GM21423 (cell line): ENCODE measurements at regions not wholly inside any gene's neighbourhood (a gene's known extent, or its start where the extent isn't known, plus 50 kb on each side); places are given as distances from the start of the nearest gene placed in this dataset.
"Not testable (repeated sequence)": the region's sequence is repeated elsewhere in the genome, so short reads cannot be mapped to it uniquely, and the experiment has no call there.

ENCODE experiments used
- ATAC-seq: cut with Tn5 transposase; IDR thresholded peaks from one replicate; pipeline ENCODE4 v1.9.1; 2021; ENCODE audit warnings: mild to moderate bottlenecking, moderate library complexity; ENCODE audit not compliant: unreplicated experiment

DNA sequence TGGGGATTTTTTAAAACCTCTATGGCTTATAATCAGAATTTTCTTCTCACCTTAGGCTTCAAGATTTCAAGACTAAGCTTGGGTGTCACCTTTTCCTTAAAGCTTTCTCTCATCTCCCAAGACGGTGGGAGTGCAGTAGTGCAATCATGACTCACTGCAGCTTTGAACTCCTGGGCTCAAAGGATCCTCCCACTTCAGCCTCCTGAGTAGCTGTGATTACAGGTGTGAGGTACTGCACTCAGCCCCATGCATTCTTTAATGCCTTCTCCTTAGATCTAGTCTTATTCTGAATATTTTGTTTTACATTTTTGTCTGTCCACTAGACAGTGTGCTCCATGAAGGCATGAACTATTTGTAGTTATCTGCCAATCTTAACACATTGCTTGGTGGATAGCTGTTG, 55.7 kb upstream of the FAT3 start:
- ATAC-seq: no peak

DNA sequence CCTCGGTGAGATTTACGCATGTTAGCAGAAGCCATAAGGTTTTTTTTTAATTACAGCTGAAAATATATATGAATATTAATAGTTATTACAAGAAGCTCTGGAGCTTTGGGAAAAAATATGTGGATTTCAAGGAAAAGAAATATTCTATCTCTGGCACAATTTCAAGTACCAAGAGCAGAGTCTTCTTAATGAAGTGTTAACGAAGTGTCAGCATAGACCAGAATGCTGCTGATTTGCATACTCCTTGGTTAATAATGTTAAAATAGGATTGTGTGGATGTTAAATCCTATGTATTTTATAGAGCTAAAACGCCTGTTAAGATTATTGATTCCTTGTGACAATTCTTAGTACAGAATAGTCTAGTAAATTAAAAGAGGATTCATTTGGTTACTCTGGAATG, 57.0 kb upstream of the FAT3 start:
- ATAC-seq: no peak

DNA sequence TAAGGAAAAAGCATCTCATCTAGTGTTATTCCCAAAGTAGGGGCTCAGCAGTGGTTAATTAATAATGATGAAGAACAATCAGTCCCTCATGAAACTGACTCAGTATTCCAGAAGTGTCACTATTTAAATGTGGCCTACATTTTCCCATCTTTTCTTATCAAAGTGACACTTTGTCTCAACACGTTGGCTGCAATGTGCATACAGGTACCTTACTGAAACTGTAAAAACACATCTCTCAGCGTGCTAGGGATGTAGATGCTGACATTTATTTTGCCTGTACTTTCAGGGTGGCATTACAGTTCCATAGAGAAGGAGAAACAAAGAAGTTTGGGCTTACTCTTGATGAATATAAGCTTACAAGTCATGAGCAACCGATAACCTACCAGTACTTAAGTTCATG, 58.3 kb upstream of the FAT3 start:
- no peak for ATAC-seq

DNA sequence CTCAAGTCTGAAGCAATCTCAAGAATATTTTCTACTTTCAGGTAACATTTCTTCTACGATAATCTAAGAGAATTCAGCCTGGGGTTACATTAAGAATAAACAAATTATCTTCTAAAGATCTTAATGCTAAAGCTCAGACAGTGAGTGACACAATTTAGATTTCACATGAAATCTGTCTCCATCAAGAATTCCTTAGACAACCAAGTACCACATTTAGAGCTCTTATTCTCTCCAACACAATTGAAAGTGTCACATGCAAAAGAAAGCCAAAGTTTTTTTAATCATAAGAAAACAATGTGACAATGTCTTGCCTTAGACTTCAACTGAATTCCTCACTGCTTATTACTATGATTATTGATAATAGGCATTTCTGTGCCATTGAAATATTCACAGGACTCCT, 60.7 kb upstream of the FAT3 start:
- ATAC-seq: no peak

DNA sequence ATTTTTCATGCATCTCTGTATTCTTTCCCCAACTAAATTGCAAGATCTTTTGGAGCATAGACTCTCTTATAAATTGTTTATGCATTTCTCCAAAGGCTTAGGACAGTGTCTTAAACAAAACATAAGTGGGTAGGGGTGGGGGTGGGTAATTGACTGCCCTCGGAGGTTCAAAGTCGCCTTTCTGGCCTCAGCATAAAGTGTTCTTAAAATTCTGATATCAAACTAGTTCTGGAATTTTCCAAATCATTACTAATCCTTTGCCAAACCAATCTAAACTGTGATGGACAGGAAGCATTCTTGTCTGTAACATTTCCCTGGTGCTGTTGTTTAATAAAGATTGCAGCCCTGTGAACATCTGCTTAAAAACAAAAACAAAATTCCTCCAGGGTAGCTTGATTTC, 61.8 kb upstream of the FAT3 start:
- no peak for ATAC-seq

DNA sequence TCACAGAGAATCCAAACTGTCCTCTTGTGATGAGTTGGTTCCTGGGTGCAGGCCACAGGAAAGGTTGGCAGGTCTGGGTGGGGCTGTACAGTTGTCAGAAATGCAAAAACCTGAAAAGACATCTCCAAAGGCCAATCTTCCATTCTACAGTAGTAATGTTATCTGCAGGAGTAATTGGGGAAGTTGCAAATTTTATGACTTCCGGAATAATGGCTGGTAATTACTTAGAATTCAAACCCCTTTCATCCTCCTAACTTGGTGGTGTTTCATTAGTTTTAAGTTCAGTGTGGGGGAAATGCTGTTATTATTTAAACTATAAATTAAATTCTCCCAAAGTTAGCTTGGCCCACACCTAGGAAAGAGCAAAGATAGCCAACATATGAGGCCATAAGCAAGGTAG, 64.7 kb upstream of the FAT3 start:
- ATAC-seq: no peak

DNA sequence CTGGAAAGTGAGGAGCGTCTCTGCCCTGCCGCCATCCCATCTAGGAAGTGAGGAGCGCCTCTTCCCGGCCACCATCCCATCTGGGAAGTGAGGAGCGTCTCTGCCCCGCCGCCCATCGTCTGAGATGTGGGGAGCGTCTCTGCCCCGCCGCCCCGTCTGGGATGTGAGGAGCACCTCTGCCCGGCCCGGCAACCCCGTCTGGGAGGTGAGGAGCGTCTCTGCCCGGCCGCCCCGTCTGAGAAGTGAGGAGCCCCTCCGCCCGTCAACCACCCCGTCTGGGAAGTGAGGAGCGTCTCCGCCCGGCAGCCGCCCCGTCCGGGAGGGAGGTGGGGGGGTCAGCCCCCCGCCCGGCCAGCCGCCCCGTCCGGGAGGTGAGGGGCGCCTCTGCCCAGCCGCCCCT, 67.2 kb upstream of the FAT3 start:
- not testable (repeated sequence) for ATAC-seq

DNA sequence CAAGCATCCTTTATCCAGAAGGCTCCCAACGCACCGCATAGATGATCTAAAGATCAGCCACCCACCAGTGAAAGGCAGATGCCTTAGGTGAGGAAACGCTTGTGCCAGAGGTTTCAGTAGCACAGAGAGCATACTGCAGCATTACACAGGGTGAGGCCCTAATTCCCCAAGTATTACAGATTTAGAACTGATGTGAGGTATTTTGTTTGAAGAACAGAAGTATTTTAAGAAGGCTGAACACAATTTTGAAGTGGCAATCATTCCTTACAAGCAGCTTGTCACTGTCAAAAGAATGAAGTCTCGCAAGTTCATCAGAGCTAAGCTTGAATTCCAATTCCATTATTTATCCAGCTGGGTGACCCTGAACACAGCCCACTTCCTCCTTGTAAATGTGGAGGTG, 70.0 kb upstream of the FAT3 start:
- ATAC-seq: no peak

DNA sequence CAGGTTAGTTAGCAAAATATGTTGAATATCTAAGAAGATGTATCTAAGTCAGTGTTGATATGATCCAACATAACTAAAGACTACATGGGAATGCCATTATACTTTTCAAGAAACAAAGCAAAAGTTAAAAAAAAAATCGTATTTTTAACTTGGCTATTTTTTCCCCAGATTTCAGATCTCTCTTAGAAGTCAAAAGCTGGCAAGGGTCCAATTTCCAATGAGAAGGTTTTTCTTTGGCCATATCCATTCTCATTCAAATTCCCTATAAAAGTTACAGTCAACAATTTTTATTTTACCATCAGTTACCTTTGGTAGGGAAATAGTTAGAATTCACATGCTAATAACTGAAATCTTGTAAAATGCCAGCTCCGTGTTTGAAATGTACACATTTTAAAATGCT, 70.5 kb upstream of the FAT3 start:
- no peak for ATAC-seq

DNA sequence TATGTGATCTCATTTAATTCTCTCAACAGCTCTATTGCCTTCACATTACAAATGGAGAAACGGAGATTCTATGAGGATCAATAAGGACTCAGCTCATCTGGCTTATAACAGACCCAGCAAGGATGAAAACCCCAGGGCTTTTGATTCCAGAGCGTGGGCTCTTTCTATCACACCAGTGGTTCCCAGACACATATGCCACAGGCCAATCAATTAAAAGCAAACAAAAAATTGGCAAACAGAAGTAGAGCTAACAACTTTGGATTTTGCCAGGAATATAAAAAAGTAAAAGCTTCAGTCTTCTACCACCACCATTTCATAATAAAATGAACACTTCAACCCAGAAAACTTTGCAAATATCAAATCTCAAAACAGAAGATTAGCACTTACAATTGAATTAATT, 71.1 kb upstream of the FAT3 start:
- ATAC-seq: no peak

DNA sequence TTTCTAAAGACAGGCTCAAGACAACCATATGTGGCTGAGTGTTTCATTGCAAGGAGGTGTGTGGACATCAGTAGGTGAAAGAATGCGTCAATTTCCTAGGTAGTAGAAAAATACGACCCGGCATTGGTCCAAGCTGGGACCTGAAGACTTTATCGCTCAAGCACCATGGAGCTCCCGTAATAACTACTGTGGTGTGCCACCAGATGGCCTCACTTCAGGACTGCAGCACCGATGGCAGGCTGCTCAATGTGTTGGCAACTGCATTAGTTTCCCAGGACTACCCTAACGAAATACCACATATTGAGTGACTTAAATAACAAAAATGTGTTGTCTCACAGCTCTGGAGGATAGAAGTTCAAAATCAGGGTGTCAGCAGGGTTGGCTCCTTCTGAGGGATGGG, 72.4 kb upstream of the FAT3 start:
- no peak for ATAC-seq

DNA sequence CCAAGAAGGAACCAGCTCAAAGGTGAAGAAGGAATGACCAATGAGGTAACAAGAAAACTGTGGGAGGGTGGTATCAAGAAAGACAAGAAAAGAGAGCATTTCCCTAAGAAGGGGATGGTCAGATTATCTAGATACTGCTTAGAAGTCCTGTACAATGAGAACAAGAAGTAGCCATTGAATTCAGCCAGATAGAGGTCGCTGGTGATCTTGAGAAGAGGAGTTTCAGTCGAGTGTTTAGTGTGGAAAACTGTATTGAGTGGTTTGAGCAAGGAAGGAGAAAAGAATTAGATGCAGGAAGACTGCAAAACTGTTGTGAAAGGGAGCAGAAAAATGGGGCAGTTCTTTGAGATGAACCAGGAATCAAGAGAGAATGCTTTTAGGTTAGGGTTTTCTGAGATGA, 74.6 kb upstream of the FAT3 start:
- no peak for ATAC-seq

DNA sequence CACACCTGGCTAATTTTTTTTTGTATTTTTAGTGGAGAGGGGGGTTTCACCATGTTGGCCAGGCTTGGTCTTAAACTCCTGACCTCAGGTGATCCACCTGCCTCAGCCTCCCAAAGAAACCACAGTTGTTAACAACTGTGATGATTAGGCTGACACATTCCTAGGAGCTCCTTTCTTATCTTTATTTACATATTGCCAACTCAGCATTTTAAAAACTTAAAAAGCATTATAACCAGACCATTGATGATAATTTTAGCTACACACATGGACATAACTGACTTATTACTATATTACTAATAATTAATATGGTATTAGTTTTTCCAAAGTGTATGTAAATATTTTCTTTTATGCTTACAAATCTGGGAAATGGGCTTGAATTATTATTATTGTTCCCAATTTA, 82.9 kb upstream of the FAT3 start:
- no peak for ATAC-seq

DNA sequence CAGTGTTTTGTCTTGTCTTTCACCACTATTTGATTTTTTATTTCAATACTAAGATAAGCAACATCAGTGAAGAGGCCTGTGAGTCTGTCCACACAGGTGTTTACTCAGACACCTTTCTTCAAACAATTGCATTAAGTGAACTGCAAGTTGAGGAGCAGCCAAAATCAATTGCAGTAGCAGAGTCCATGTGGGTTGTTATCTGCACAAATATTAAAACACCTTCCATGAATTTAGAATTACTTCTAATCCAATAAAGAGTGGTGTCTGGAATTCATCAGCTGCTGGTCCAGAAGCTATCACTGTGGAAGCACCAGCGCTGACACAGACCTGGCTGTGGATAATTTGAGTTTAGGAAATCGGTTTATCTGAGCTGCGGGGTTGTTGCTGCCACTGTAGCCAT, 83.5 kb upstream of the FAT3 start:
- no peak for ATAC-seq

DNA sequence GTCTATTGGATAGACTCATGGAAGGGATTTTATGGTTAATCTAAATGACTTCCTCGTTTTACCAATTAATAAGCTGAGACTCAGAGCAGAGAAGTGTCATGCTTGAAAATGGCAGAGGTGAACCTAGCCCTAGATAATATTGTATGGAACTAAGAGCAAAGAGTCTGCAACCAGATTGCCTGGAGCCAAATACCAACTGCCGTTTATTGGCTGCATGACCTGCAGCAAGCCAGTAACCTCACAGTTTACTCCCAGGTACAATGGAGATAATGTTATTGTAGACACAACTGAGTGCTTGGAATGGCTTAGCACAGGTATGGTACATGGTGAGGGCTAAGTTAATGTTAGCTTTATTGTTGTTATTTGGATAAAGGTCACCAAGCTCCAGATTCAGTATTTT, 84.6 kb upstream of the FAT3 start:
- no peak for ATAC-seq

DNA sequence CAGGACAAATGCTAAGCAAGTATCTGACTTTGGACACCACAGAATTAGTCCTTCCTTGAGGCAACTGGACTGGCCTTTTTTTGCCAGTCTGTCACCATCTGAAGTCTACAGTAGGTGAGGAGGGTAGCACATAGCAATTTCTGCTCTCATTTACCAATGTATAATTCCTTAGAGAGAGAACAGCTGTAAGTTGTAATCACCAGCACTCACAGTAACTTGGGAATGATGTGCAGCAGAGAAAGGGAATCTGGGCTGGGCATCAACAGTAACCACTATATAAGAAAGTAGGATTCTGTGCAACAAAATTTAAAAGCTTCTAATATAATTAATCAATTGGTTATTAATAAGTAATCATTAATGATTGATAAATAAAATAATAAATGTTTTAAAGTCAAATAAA, 86.3 kb upstream of the FAT3 start:
- no peak for ATAC-seq

DNA sequence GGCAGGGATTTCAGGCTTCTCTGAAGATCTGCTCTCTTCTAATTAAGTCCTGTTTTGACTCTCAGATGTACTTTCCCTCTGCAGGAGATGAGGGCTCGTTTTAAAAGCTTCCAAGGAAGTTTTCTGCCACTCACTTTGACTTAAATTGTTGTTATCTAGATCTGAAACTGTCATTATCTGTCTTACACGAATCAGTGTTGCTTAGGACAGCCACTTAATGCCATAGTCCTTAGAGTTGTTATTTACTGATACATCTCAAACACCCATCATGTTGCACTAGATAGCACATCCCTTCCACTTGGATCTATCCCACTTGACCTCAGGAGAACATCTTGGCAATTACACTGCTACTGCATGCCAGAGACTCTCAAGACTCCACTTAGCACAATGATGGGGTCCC, 86.9 kb upstream of the FAT3 start:
- no peak for ATAC-seq

DNA sequence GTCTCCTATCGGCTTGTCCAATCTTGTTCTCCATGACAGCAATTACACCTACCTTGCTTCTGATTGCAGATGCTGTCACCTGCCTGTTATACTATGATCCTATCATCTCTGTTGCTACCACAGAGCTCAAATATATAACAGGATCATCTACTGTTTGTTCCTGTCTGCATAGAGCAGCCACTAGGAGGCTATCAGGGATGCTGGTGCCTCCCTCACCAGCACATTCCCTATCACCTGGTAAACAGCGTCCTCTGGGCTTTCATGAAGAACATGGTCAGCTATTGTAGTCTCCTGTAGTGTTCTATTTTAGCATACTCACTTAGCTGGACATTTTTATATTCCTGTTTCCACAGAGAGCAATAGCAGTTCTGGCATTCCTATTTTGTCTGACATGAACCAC, 87.8 kb upstream of the FAT3 start:
- ATAC-seq: no peak

DNA sequence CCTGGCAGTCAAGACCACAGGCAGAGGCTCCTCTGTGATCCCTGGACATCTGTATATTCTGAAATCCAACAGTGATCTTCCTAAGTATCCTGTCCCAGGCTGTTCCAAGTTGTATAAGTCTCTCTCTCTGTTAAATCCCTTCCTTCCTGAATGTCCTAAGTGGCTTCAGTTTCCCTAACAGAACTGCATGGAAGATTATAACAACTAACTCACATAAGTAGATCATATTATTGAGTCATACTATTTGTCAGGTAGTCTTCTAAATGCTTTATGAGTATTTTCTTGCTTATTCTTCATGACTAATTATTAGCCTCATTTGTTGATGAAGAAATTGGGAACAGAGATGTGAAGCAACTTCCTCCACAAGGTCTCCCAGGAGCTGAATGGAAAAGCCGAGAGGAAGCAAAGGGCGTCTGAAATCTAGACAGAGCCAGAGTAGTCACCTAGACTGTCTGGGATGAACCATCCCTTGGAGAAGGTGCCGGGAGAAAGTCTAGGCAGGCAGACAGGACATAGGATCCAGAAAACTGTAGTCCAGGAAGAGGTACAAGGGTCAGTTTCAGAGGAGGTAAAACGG, 93.2 kb upstream of the FAT3 start:
- no peak for ATAC-seq

DNA sequence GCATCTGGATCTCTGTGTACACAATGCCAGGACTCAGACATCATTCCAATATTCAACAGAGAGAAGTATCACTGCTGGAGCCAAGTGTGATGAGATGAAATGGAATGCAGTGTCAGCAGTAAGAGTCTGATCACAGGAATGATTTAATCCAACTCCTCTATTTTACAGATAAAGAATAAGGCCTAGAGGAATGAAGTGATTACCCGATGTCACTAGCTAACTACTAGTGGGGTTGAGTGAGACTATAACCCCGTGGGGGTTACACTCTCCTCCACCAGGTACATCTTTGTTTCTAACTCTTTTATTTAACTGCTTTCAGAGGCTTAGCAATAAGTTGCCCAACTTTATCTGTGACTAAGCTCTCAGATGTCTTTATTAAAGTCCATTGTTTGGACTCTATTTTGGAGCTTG, 94.2 kb upstream of the FAT3 start:
- ATAC-seq: no peak

DNA sequence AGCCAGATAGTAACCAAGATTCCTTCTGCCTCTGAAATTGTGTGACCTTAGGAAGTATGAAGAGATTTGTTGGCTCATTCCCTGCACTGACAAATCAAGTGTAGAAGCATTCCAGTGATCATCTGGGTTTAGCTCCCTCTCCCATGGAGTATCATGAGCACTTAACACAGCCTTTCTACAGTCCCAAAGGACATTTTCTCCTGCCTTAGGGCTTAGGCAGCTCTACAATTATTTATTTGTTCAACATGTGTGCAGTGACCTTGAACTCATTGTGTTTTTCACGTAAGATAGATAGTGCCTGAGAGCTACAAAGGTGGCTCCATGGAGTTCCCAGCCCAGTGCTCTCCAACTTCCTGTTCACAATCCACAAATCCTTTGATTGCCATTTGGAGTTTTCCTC, 94.8 kb upstream of the FAT3 start:
- no peak for ATAC-seq

DNA sequence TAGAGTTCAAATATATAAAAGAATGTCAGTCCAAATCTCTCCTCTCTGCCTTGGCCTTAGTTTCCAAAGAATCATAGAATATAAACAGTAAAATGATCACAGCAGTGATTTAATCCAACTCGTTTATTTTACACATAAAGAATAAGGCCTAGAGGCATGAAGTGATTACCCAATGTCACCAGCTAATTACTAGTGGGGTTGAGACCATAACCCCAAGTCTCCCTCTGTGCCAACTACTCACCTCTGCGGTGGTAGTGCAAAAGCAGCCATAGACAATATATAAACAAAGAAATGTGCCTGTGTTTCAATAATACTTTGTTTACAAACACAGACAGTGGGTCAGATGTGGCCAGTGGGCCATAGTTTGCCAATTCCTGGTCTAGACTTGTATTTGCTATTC, 96.6 kb upstream of the FAT3 start:
- no peak for ATAC-seq

DNA sequence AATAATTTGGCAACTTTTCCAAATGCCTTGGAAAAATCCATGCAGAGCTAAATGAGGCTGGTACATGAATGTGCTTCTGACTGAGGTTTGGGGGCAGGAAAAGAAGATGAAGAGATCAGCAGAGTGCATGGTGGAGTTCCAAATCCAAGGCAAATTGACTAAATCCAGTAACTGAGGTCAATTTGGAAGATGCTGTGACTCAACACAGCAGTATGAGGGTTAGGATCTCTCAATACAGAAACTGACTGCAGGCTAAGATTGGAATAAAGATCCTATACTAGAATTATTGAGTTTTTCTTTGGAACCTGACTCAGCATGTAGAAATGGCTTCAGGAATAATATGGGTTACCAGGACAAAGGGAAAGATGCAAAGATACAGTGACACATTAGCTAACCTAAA, 99.3 kb upstream of the FAT3 start:
- no peak for ATAC-seq

DNA sequence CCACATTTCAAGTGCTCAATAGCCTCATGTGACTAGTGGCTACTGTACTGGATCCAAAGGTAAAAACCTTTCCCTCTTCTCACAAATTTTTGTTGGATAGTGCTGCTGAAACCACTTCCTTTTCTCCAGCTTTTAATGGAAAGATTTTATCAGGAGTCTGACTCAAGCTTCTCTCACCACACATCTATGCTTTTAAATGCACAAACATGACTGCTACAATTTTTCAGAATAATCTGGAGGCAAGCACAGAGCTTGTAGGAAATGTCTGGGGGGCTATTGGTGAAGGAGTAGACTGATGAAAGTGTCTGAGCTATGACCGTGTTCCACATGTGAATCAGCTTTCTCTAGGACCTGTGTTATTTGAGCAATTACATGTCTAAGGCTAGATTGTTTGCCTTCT, 101.1 kb upstream of the FAT3 start:
- no peak for ATAC-seq
